ENCODE measurements at regions not wholly inside any gene's neighbourhood (a gene's known extent, or its start where the extent isn't known, plus 50 kb on each side); places are given as distances from the start of the nearest gene placed in this dataset.

DNA sequence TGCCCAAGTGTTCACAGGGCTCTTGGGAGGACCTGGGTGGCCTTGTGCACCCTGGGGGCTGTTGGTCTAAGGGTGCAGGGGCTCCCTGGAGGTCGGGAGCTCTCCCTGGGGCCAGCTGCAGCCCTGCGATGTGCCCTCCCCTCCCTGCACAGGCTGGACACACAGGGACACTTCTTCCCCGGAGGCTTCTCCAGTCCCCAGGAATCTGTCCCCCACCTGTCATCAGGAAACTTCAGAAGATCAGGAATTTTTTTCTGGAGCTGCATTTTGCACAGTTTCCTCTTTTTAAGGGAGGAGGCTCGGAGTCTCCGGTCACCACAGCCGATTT is 66.9 kb upstream of the BHLHE23 start:
- TF ChIP-seq POLR2A (IDR thresholded peaks at IDR 0.05; ENCODE audit: low read depth), result no peak
- no peak for TF ChIP-seq CTCF (IDR thresholded peaks at IDR 0.05)
- TF ChIP-seq EP300 (IDR thresholded peaks at IDR 0.05), result no peak
